Calu3 (cell line): ENCODE measurements at regions not wholly inside any gene's neighbourhood (a gene's known extent, or its start where the extent isn't known, plus 50 kb on each side); places are given as distances from the start of the nearest gene placed in this dataset.
"Not testable (repeated sequence)": the region's sequence is repeated elsewhere in the genome, so short reads cannot be mapped to it uniquely, and the experiment has no call there.

Experiments
- BruUV-seq: library from RNA; stranded (reverse); fragments of 400-500 nt; replicated peaks from 2 replicates; lab custom pipeline; 2021; lab: Mats Ljungman, UMichigan
- CTCF ChIA-PET: fragments of 300-600 bp; sonication (Branson Sonifier 250); formaldehyde crosslinking; loops from one replicate; lab custom pipeline; 2022; ENCODE audit warnings: antibody characterized with exemption; lab: Charles Lee
- DNase-seq: peaks from one replicate; pipeline ENCODE4 v3.0.0; 2022
- H3K27ac Mint-ChIP-seq: one replicate; pipeline ENCODE4 v1.8.0; 2022; ENCODE audit warnings: mixed read lengths; ENCODE audit not compliant: unreplicated experiment
- H3K27me3 Mint-ChIP-seq: one replicate; pipeline ENCODE4 v1.8.0; 2022; ENCODE audit warnings: mixed read lengths; ENCODE audit not compliant: unreplicated experiment
- H3K36me3 Mint-ChIP-seq: one replicate; pipeline ENCODE4 v1.8.0; 2022; ENCODE audit warnings: mild to moderate bottlenecking, moderate library complexity, mixed read lengths; ENCODE audit not compliant: insufficient read depth, unreplicated experiment
- H3K4me1 Mint-ChIP-seq: one replicate; pipeline ENCODE4 v1.8.0; 2022; ENCODE audit warnings: mild to moderate bottlenecking, low read depth, mixed read lengths; ENCODE audit not compliant: unreplicated experiment
- H3K4me3 Mint-ChIP-seq: one replicate; pipeline ENCODE4 v1.8.0; 2022; ENCODE audit warnings: mild to moderate bottlenecking, low read depth, moderate library complexity, mixed read lengths; ENCODE audit not compliant: unreplicated experiment
- H3K9me3 Mint-ChIP-seq: one replicate; pipeline ENCODE4 v1.8.0; 2022; ENCODE audit warnings: low read depth, mixed read lengths; ENCODE audit not compliant: unreplicated experiment
- CTCF ChIP-seq: fragments of 200-600 bp; IDR thresholded peaks from one replicate; pipeline ENCODE4 v1.8.0; 2022; ENCODE audit warnings: antibody characterized with exemption; ENCODE audit not compliant: unreplicated experiment
- intact Hi-C: fragments of 100-400 bp; cut with micrococcal nuclease; formaldehyde crosslinking; loops from one replicate; pipeline ENCODE4 v1.10.0; 2022; ENCODE audit not compliant: unreplicated experiment

GRCh38 chr14:48035836-48036235 is 360.4 kb upstream of the MDGA2 start:
- Mint-ChIP-seq H3K9me3 (peaks cover 28% of the 10 kb centered on the region), H3K4me1 (no peaks in the 10 kb centered on the region)

GRCh38 chr14:48027115-48027514 is 351.7 kb upstream of the MDGA2 start:
- H3K9me3 Mint-ChIP-seq = no peaks in the 10 kb centered on the region
- H3K27me3 Mint-ChIP-seq = no peaks in the 10 kb centered on the region
- CTCF ChIA-PET = no interaction called here
- no peaks in the 10 kb centered on the region for H3K4me1 Mint-ChIP-seq
- BruUV-seq = no TSS peak
- intact Hi-C loops = no loop called here
- no peaks in the 10 kb centered on the region for H3K36me3 Mint-ChIP-seq
- TF ChIP-seq CTCF = no peak
- no peak overlapping the region for H3K4me3 Mint-ChIP-seq
- H3K27ac Mint-ChIP-seq = no peak overlapping the region
- DNase-seq = no peak

More at GRCh38 chr14:48035836-48036235, 360.4 kb upstream of the MDGA2 start:
- Mint-ChIP-seq H3K36me3 (no peaks in the 10 kb centered on the region), H3K4me3 (no peak overlapping the region), H3K27ac (no peak overlapping the region), H3K27me3 (no peaks in the 10 kb centered on the region)
- intact Hi-C loops = no loop called here
- BruUV-seq = no TSS peak
- no peak for TF ChIP-seq CTCF
- CTCF ChIA-PET = no interaction called here
- no peak for DNase-seq

GRCh38 chr14:48023881-48024280 is 348.5 kb upstream of the MDGA2 start:
- no TSS peak for BruUV-seq
- TF ChIP-seq CTCF = no peak
- DNase-seq = no peak

GRCh38 chr14:48011484-48011883 is 336.1 kb upstream of the MDGA2 start:
- intact Hi-C loops, H3K27ac Mint-ChIP-seq, H3K36me3 Mint-ChIP-seq, BruUV-seq, CTCF ChIA-PET, H3K27me3 Mint-ChIP-seq, H3K4me1 Mint-ChIP-seq, DNase-seq, H3K4me3 Mint-ChIP-seq: not testable (repeated sequence)
- peaks cover 15% of the 10 kb centered on the region for H3K9me3 Mint-ChIP-seq

More at GRCh38 chr14:48023881-48024280, 348.5 kb upstream of the MDGA2 start:
- CTCF ChIA-PET = no interaction called here
- intact Hi-C loops = no loop called here
- Mint-ChIP-seq H3K27me3 (no peaks in the 10 kb centered on the region), H3K27ac (no peak overlapping the region), H3K9me3 (peaks cover 2% of the 10 kb centered on the region), H3K4me1 (no peaks in the 10 kb centered on the region), H3K4me3 (no peak overlapping the region), H3K36me3 (no peaks in the 10 kb centered on the region)

GRCh38 chr14:48008646-48009045 is 333.2 kb upstream of the MDGA2 start:
- no peaks in the 10 kb centered on the region for H3K4me1 Mint-ChIP-seq
- no peaks in the 10 kb centered on the region for H3K36me3 Mint-ChIP-seq
- no peak for DNase-seq
- intact Hi-C loops = no loop called here
- H3K27me3 Mint-ChIP-seq = no peaks in the 10 kb centered on the region
- no peak for TF ChIP-seq CTCF
- H3K9me3 Mint-ChIP-seq = peaks cover 13% of the 10 kb centered on the region
- CTCF ChIA-PET = no interaction called here
- H3K4me3 Mint-ChIP-seq = no peak overlapping the region
- no TSS peak for BruUV-seq
- H3K27ac Mint-ChIP-seq = no peak overlapping the region
